A673 (cell line): ENCODE measurements at regions not wholly inside any gene's neighbourhood (a gene's known extent, or its start where the extent isn't known, plus 50 kb on each side); places are given as distances from the start of the nearest gene placed in this dataset.

Source experiments
- BruUV-seq: library from RNA; stranded (reverse); fragments of 400-500 nt; replicated peaks from 2 replicates; lab custom pipeline; 2021; lab: Mats Ljungman, UMichigan
- CTCF ChIA-PET: fragments of 300-600 bp; sonication (Branson Sonifier 250); formaldehyde crosslinking; loops from one replicate; lab custom pipeline; 2022; ENCODE audit warnings: antibody characterized with exemption; lab: Charles Lee
- POLR2A ChIA-PET: fragments of 300-600 bp; sonication (Branson Sonifier 250); formaldehyde crosslinking; loops from one replicate; lab custom pipeline; 2022; ENCODE audit warnings: antibody characterized with exemption; ENCODE audit not compliant: low non-redundant PET; lab: Charles Lee
- DNase-seq: peaks from one replicate; pipeline ENCODE4 v3.0.0-alpha.2; 2015; ENCODE audit warnings: low spot score
- H3K27ac ChIP-seq: fragments of 200-600 bp; sonication (generic); 2 replicates; pipeline ENCODE4 v1.5.1; 2016; ENCODE audit warnings: mixed run types, low read depth, mild to moderate bottlenecking, mixed read lengths, antibody characterized with exemption, low read length; ENCODE audit not compliant: poor library complexity, severe bottlenecking
- H3K27me3 ChIP-seq: fragments of 200-600 bp; sonication (generic); replicated peaks from 2 replicates; pipeline ENCODE4 v1.6.1; 2017; ENCODE audit warnings: mixed run types, low read depth, mild to moderate bottlenecking, mixed read lengths, antibody characterized with exemption, low read length; ENCODE audit not compliant: insufficient read depth, poor library complexity
- H3K36me3 ChIP-seq: fragments of 200-600 bp; sonication (generic); 2 replicates; pipeline ENCODE4 v1.6.1; 2016; ENCODE audit warnings: mixed run types, mild to moderate bottlenecking, mixed read lengths, antibody characterized with exemption, low read length; ENCODE audit not compliant: insufficient read depth, poor library complexity, severe bottlenecking
- H3K4me1 ChIP-seq: fragments of 200-600 bp; sonication (generic); 2 replicates; pipeline ENCODE4 v1.6.1; 2017; ENCODE audit warnings: mixed run types, mild to moderate bottlenecking, mixed read lengths, antibody characterized with exemption, low read length; ENCODE audit not compliant: insufficient read depth, poor library complexity, severe bottlenecking
- H3K4me3 ChIP-seq: fragments of 200-600 bp; sonication (generic); 2 replicates; pipeline ENCODE4 v1.5.1; 2016; ENCODE audit warnings: low read depth, mixed run types, mild to moderate bottlenecking, mixed read lengths, low read length; ENCODE audit not compliant: poor library complexity, severe bottlenecking
- H3K9me3 ChIP-seq: fragments of 200-600 bp; sonication (generic); 2 replicates; pipeline ENCODE4 v1.6.1; 2016; ENCODE audit warnings: mixed run types, low read depth, mild to moderate bottlenecking, mixed read lengths, antibody characterized with exemption, low read length; ENCODE audit not compliant: poor library complexity, severe bottlenecking
- CTCF ChIP-seq: fragments of 300-800, 200-600 bp; sonication (generic); conservative IDR thresholded peaks from 2 replicates; pipeline ENCODE4 v1.5.1; 2017; ENCODE audit warnings: low read depth, mild to moderate bottlenecking, antibody characterized with exemption, low read length, moderate library complexity, mixed read lengths
- EZH2 ChIP-seq: fragments of 200-600 bp; sonication (generic); IDR thresholded peaks from 2 replicates; pipeline ENCODE4 v1.6.1; 2017; ENCODE audit warnings: borderline replicate concordance, low read depth, mild to moderate bottlenecking, mixed read lengths, antibody characterized with exemption, low read length; ENCODE audit not compliant: poor library complexity, severe bottlenecking
- intact Hi-C: fragments of 100-400 bp; cut with micrococcal nuclease; formaldehyde crosslinking; loops from one replicate; pipeline ENCODE4 v1.10.0; 2022; ENCODE audit not compliant: unreplicated experiment

DNA sequence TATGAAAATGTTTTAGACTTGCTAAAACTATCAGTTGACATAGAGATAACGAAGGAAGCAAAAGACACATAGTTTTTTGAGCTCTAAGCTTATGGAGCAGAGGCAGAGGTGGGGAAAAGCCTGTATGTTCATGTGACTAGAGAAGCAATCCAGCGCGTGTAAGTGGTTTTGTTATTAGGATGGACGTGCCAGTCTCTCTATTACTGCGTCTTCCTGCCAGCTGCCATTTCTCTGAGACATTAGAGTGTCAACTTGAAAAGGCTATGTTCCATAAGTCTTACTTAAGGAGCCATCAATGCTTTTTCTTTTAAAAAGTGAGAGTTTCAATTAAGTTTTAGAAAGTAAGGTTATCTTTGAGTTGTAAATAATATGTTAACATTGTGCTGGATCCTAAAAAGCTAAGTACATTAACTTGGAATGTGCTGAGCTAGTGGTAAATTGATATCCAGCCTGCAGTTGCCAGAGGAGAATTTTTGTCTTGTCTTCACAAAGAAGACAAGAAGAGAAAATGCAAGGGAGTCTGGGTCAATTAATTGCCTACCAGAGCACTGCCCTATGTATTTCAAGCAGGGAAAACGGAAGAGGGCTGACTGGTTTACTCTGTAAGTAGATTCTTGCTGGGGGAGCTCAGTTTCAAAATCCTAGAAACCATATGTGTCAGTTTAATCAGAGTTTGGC, 161.8 kb upstream of the B3GALT2 start:
- Histone ChIP-seq H3K27me3 (no peaks in the 10 kb centered on the region), H3K27ac (peak overlapping the region; percentile 79), H3K36me3 (no peaks in the 10 kb centered on the region), H3K4me1 (peaks cover 53% of the 10 kb centered on the region), H3K9me3 (no peaks in the 10 kb centered on the region), H3K4me3 (no peak overlapping the region)
- no TSS peak for BruUV-seq
- POLR2A ChIA-PET, result interaction anchor here (0.7 kb wide), 1 partner anchor 229 kb away, joined by 3 read pairs; no protein-coding TSS in a partner anchor
- CTCF ChIA-PET, result no interaction called here
- DNase-seq, result peak; percentile 90
- no peak for TF ChIP-seq CTCF
- TF ChIP-seq EZH2, result no peak
- intact Hi-C loops, result loop anchor here (5.0 to 10.0 kb wide), 2 partner anchors 171 to 293 kb away; partner anchors contain the start of genes RO60 and UCHL5

DNA sequence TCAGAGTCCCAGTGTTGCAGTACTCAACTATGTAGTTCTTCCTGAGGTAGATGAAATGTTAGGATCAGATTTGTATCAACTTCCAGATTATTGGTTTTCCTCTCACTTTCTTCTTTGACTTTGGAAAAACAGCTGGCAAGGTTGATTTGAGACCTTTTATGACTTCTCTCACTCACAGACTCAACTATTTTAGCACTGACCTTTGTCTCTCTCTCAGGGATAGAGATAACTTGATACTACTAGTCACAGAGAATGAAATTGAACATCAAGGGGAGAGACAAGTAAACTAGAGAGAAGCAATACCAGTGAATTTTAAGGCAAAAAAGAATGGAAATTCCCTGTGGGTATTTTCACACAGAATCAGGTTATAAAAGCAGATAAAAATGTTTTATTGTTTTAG, 159.7 kb upstream of the B3GALT2 start:
- no peak for DNase-seq
- Histone ChIP-seq H3K9me3 (no peaks in the 10 kb centered on the region), H3K4me3 (no peak overlapping the region), H3K4me1 (peaks cover 48% of the 10 kb centered on the region), H3K27me3 (no peaks in the 10 kb centered on the region), H3K27ac (no peak overlapping the region), H3K36me3 (no peaks in the 10 kb centered on the region)
- ChIA-PET CTCF (no interaction called here), POLR2A (no interaction called here)
- no TSS peak for BruUV-seq
- intact Hi-C loops, result loop anchor here (5.0 to 10.0 kb wide), 2 partner anchors 169 to 291 kb away; partner anchors contain the start of genes RO60 and UCHL5
- no peak for TF ChIP-seq CTCF
- TF ChIP-seq EZH2, result no peak

DNA sequence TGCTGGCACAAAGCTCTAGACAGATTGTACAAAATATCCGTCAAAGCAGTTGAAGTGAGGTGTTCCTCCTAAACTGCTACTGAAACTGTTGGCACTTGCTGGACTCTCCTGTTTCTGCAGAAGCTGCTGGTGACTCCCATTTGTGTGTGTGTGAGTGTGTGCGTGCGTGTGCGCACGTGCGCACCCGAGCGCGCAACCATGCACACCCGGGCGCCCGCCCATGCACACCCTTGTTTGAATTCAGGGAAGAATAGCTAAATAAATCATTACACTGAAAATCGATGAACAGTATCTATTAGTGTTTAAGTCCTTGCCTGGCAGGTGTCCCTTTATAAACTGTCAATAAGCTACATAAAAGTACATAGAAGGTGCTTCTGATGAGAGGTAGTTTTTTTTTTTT, 156.4 kb upstream of the B3GALT2 start:
- BruUV-seq, result no TSS peak
- H3K36me3 ChIP-seq, result no peaks in the 10 kb centered on the region
- H3K4me3 ChIP-seq, result no peak overlapping the region
- H3K27me3 ChIP-seq, result no peaks in the 10 kb centered on the region
- H3K27ac ChIP-seq, result no peak overlapping the region
- POLR2A ChIA-PET, result interaction anchor here (0.6 kb wide), 1 partner anchor 101 kb away, joined by 3 read pairs; no protein-coding TSS in a partner anchor
- no peaks in the 10 kb centered on the region for H3K9me3 ChIP-seq
- H3K4me1 ChIP-seq, result peaks cover 20% of the 10 kb centered on the region
- TF ChIP-seq EZH2 (no peak), CTCF (no peak)
- CTCF ChIA-PET, result no interaction called here
- intact Hi-C loops, result loop anchor here (10.0 kb wide), 1 partner anchor 288 kb away; the partner anchor contains the start of genes RO60 and UCHL5
- no peak for DNase-seq
